SK-N-SH (cell line): ENCODE measurements at regions not wholly inside any gene's neighbourhood (a gene's known extent, or its start where the extent isn't known, plus 50 kb on each side); places are given as distances from the start of the nearest gene placed in this dataset.

ENCODE experiments used
- CTCF ChIA-PET: fragments of 300-600, 350-600 bp; formaldehyde crosslinking; extraction: SDS; loops from one replicate; lab custom pipeline; 2021; lab: Yijun Ruan, JAX
- POLR2A ChIA-PET: fragments of 350-600 bp; sonication (Branson Sonifier 250); formaldehyde crosslinking; extraction: SDS; loops from one replicate; lab custom pipeline; 2020; ENCODE audit warnings: antibody characterized with exemption, inconsistent platforms; lab: Yijun Ruan, JAX
- DNase-seq: peaks from one replicate; pipeline ENCODE4 v3.0.0; 2012
- H2AFZ ChIP-seq: fragments of 200-600 bp; sonication (generic); 2 replicates; pipeline ENCODE4 v1.8.1; 2016; ENCODE audit warnings: antibody characterized with exemption, mild to moderate bottlenecking, low read depth
- H3F3A ChIP-seq: fragments of 200-600 bp; sonication (generic); replicated peaks from 2 replicates; pipeline ENCODE3; 2016; ENCODE audit warnings: antibody characterized with exemption, mild to moderate bottlenecking; ENCODE audit not compliant: insufficient read depth
- H3K27ac ChIP-seq, 2 experiments: fragments of 200-500 bp in 1 of 2; fragments of 200-600 bp in 1 of 2; sonication (Bioruptor generic) in 1 of 2; sonication (generic), shearing (Covaris generic) in 1 of 2; 2 replicates each; pipeline versions ENCODE4 v1.5.1 to v1.6.1; 2014 to 2016; ENCODE audit warnings: low read depth in 2 of 2, inconsistent platforms in 1 of 2, low read length in 1 of 2, mild to moderate bottlenecking in 1 of 2, mixed read lengths in 1 of 2
- H3K27me3 ChIP-seq: fragments of 200-600 bp; sonication (generic), shearing (Covaris generic); 2 replicates; pipeline ENCODE4 v1.6.1; 2016; ENCODE audit warnings: mixed run types; ENCODE audit not compliant: insufficient read depth
- H3K36me3 ChIP-seq, 2 experiments: fragments of 200-500 bp in 1 of 2; fragments of 200-600 bp in 1 of 2; sonication (Bioruptor generic) in 1 of 2; sonication (generic) in 1 of 2; replicated peaks in 1 of 2; 2 replicates each; pipeline versions ENCODE3 to v1.5.1; 2014 to 2016; ENCODE audit warnings: low read length in 1 of 2, mild to moderate bottlenecking in 1 of 2; ENCODE audit not compliant: insufficient read depth in 2 of 2, control insufficient read depth in 1 of 2
- H3K4me1 ChIP-seq, 2 experiments: fragments of 200-500 bp in 1 of 2; fragments of 200-600 bp in 1 of 2; sonication (Bioruptor generic) in 1 of 2; sonication (generic), shearing (Covaris generic) in 1 of 2; 2 replicates each; pipeline versions ENCODE4 v1.5.1 to v1.6.1; 2014 to 2016; ENCODE audit warnings: low read depth in 1 of 2, low read length in 1 of 2, mixed run types in 1 of 2; ENCODE audit not compliant: insufficient read depth in 2 of 2, control insufficient read depth in 1 of 2
- H3K4me2 ChIP-seq: fragments of 200-600 bp; sonication (generic), shearing (Covaris generic); 2 replicates; pipeline ENCODE4 v1.6.1; 2017; ENCODE audit warnings: mixed run types
- H3K4me3 ChIP-seq, 2 experiments: fragments of 200-500 bp in 1 of 2; fragments of 200-600 bp in 1 of 2; sonication (Bioruptor generic) in 1 of 2; sonication (generic), shearing (Covaris generic) in 1 of 2; 2 replicates each; pipeline versions ENCODE4 v1.5.1 to v1.8.1; 2014 to 2016; ENCODE audit warnings: low read depth in 2 of 2, inconsistent platforms in 1 of 2, low read length in 1 of 2, mild to moderate bottlenecking in 1 of 2, mixed read lengths in 1 of 2, moderate library complexity in 1 of 2
- H3K79me2 ChIP-seq: fragments of 200-600 bp; sonication (generic); 2 replicates; pipeline ENCODE4 v1.8.1; 2017; ENCODE audit warnings: mild to moderate bottlenecking; ENCODE audit not compliant: insufficient read depth
- H3K9ac ChIP-seq: fragments of 200-600 bp; sonication (generic); 2 replicates; pipeline ENCODE4 v1.6.1; 2017; ENCODE audit warnings: mixed run types
- H3K9me2 ChIP-seq: fragments of 200-600 bp; sonication (generic); 2 replicates; pipeline ENCODE4 v1.6.1; 2017; ENCODE audit warnings: mixed run types
- H3K9me3 ChIP-seq: fragments of 200-600 bp; sonication (generic); 2 replicates; pipeline ENCODE4 v1.6.1; 2017; ENCODE audit warnings: mixed run types, mild to moderate bottlenecking, moderate library complexity
- H4K20me1 ChIP-seq: fragments of 200-600 bp; sonication (generic); 2 replicates; pipeline ENCODE4 v1.6.1; 2017; ENCODE audit warnings: mild to moderate bottlenecking, mixed run types; ENCODE audit not compliant: insufficient read depth
- FOXJ3 ChIP-seq: sonication (generic); formaldehyde crosslinking; IDR thresholded peaks from 2 replicates; pipeline ENCODE4 v1.5.1; 2020; ENCODE audit warnings: mild to moderate bottlenecking, missing genetic modification reagents
- JUND ChIP-seq: IDR thresholded peaks from 2 replicates; pipeline ENCODE4 v1.4.0; 2012
- NFIC ChIP-seq: IDR thresholded peaks from 2 replicates; pipeline ENCODE4 v1.4.0; 2012; ENCODE audit warnings: borderline replicate concordance
- NRF1 ChIP-seq: IDR thresholded peaks from 2 replicates; pipeline ENCODE4 v1.6.1; 2012; ENCODE audit warnings: low read depth, mild to moderate bottlenecking, low read length
- POLR2AphosphoS5 ChIP-seq: IDR thresholded peaks from 2 replicates; pipeline ENCODE4 v1.6.1; 2012; ENCODE audit warnings: low read depth, low read length
- RFX5 ChIP-seq: IDR thresholded peaks from 2 replicates; pipeline ENCODE4 v1.6.1; 2012; ENCODE audit warnings: mild to moderate bottlenecking, improper control_type of control experiment, low read length
- RXRA ChIP-seq: IDR thresholded peaks from 2 replicates; pipeline ENCODE4 v1.4.0; 2012; ENCODE audit warnings: low read depth, mild to moderate bottlenecking, borderline replicate concordance
- TAF1 ChIP-seq: IDR thresholded peaks from 2 replicates; pipeline ENCODE4 v1.6.1; 2012; ENCODE audit warnings: low read depth, mild to moderate bottlenecking, low read length, moderate library complexity, borderline replicate concordance
- TCF12 ChIP-seq: IDR thresholded peaks from 2 replicates; pipeline ENCODE4 v1.4.0; 2012
- YY1 ChIP-seq: IDR thresholded peaks from 2 replicates; pipeline ENCODE4 v1.4.0; 2012; ENCODE audit warnings: low read depth, mild to moderate bottlenecking
- WGBS: methylation state at CpG from one replicate; pipeline ENCODE4 v1.1.6; 2017; ENCODE audit warnings: low lambda C conversion rate; 5-methylcytosine and 5-hydroxymethylcytosine counted together
- TF ChIP-seq, protein P1 (sequence below): fragments of 150-350 bp; IDR thresholded peaks from 2 replicates; pipeline ENCODE4 v1.6.1; 2016; ENCODE audit warnings: mild to moderate bottlenecking, low read depth, low read length
- TF ChIP-seq, protein P2 (sequence below): IDR thresholded peaks from 2 replicates; pipeline ENCODE4 v1.4.0; 2012; ENCODE audit warnings: low read depth, borderline replicate concordance
- TF ChIP-seq, protein P3 (sequence below): IDR thresholded peaks from 2 replicates; pipeline ENCODE4 v1.4.0; 2012; ENCODE audit warnings: low read depth, borderline replicate concordance
- TF ChIP-seq, protein P4 (sequence below): fragments of 150-350 bp; IDR thresholded peaks from 2 replicates; pipeline ENCODE4 v1.6.1; 2017; ENCODE audit warnings: antibody characterized with exemption, low read length, low read depth, borderline replicate concordance

DNA sequence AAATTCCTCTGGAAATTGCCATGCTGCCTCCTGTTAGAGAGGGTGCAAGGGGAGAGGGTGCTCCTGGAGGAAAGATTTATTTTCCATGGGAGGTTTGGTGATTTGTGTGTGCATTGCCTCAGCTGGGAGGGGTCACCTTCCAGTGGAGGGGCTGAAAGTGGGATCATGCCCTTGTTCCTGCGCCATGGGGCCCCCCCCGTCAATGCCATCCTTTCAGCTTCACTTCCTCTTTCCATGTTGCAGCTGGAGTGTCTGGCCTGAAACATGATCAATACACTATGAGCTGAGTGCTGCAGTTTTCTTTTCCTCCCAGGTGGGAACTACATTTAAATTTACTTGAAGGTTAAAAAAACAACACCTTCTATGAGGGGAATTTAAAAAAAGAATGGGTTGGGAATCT, 176.8 kb downstream of the MELK start:
- Histone ChIP-seq H3K4me3 (no peak overlapping the region), H3F3A (no peaks in the 10 kb centered on the region), H2AFZ (no peak overlapping the region), H3K27ac (no peak overlapping the region), H3K79me2 (no peaks in the 10 kb centered on the region), H3K9me3 (no peaks in the 10 kb centered on the region), H3K36me3 (no peaks in the 10 kb centered on the region), H3K4me1 (peaks cover 0 to 3% of the 10 kb centered on the region in 2 experiments; a peak in 1 of 4 replicates), H3K27me3 (peaks cover under 1% of the 10 kb centered on the region; the same call in 1 of the 2 replicates), H4K20me1 (no peaks in the 10 kb centered on the region), H3K9me2 (no peaks in the 10 kb centered on the region), H3K4me2 (no peak overlapping the region), H3K9ac (no peak overlapping the region)
- TF ChIP-seq TCF12: no peak
- no peak for TF ChIP-seq JUND
- TF ChIP-seq, protein P1, sequence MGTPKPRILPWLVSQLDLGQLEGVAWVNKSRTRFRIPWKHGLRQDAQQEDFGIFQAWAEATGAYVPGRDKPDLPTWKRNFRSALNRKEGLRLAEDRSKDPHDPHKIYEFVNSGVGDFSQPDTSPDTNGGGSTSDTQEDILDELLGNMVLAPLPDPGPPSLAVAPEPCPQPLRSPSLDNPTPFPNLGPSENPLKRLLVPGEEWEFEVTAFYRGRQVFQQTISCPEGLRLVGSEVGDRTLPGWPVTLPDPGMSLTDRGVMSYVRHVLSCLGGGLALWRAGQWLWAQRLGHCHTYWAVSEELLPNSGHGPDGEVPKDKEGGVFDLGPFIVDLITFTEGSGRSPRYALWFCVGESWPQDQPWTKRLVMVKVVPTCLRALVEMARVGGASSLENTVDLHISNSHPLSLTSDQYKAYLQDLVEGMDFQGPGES: no peak
- TF ChIP-seq YY1: no peak
- no peak for TF ChIP-seq RXRA
- TF ChIP-seq TAF1: no peak
- TF ChIP-seq, protein P2, sequence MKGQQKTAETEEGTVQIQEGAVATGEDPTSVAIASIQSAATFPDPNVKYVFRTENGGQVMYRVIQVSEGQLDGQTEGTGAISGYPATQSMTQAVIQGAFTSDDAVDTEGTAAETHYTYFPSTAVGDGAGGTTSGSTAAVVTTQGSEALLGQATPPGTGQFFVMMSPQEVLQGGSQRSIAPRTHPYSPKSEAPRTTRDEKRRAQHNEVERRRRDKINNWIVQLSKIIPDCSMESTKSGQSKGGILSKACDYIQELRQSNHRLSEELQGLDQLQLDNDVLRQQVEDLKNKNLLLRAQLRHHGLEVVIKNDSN: no peak
- TF ChIP-seq, protein P3, sequence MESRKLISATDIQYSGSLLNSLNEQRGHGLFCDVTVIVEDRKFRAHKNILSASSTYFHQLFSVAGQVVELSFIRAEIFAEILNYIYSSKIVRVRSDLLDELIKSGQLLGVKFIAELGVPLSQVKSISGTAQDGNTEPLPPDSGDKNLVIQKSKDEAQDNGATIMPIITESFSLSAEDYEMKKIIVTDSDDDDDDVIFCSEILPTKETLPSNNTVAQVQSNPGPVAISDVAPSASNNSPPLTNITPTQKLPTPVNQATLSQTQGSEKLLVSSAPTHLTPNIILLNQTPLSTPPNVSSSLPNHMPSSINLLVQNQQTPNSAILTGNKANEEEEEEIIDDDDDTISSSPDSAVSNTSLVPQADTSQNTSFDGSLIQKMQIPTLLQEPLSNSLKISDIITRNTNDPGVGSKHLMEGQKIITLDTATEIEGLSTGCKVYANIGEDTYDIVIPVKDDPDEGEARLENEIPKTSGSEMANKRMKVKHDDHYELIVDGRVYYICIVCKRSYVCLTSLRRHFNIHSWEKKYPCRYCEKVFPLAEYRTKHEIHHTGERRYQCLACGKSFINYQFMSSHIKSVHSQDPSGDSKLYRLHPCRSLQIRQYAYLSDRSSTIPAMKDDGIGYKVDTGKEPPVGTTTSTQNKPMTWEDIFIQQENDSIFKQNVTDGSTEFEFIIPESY: no peak
- TF ChIP-seq FOXJ3 (CRISPR knock-in tag): no peak
- no peak for TF ChIP-seq POLR2AphosphoS5
- ChIA-PET POLR2A (no interaction called here), CTCF (interaction anchor here (0.7 kb wide), 1 partner anchor 21 kb away, joined by 3 read pairs; no protein-coding TSS in a partner anchor)
- DNase-seq: no peak
- 61% methylated on average over 2 of the region's 2 CpGs for WGBS

DNA sequence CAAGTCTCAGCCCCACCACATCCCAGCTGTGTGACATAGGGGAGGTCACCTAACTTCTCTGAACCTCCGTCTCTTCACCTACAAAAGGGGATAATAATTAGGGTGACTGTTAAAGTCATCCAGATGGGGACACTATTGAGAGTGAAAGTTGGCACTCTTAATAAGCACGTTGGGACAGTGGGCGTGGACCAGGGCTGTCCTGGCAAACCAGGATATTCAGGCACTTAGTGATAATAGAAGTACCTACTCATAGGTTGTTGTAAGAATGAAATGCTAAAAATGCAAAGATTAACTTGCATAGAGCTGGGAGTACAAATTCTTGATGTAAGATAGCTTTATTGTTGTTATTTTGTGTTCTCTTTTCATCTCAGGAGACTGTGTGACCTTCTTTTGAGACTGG, 177.9 kb downstream of the MELK start:
- ChIA-PET POLR2A (no interaction called here), CTCF (no interaction called here)
- Histone ChIP-seq H3K9ac (no peak overlapping the region), H3K27me3 (peaks cover 12% of the 10 kb centered on the region; the same call in 1 of the 2 replicates), H3K4me3 (no peak overlapping the region), H3F3A (no peaks in the 10 kb centered on the region), H3K79me2 (no peaks in the 10 kb centered on the region), H3K9me2 (no peaks in the 10 kb centered on the region), H3K4me2 (no peak overlapping the region), H3K36me3 (no peaks in the 10 kb centered on the region), H3K9me3 (no peaks in the 10 kb centered on the region), H3K4me1 (no peaks in the 10 kb centered on the region), H4K20me1 (no peaks in the 10 kb centered on the region), H3K27ac (no peak overlapping the region), H2AFZ (no peak overlapping the region)
- 46% methylated on average over 3 of the region's 3 CpGs for WGBS
- no peak for DNase-seq
- no peak for TF ChIP-seq RFX5
- TF ChIP-seq, protein P4, sequence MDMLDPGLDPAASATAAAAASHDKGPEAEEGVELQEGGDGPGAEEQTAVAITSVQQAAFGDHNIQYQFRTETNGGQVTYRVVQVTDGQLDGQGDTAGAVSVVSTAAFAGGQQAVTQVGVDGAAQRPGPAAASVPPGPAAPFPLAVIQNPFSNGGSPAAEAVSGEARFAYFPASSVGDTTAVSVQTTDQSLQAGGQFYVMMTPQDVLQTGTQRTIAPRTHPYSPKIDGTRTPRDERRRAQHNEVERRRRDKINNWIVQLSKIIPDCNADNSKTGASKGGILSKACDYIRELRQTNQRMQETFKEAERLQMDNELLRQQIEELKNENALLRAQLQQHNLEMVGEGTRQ: no peak
- TF ChIP-seq NRF1: no peak
- TF ChIP-seq NFIC: no peak
